ENCODE measurements at regions not wholly inside any gene's neighbourhood (a gene's known extent, or its start where the extent isn't known, plus 50 kb on each side); places are given as distances from the start of the nearest gene placed in this dataset.

- TF ChIP-seq SKIL (IDR thresholded peaks at IDR 0.05; ENCODE audit: low read depth, poor library complexity, severe bottlenecking) (no peak), STAT1 (conservative IDR thresholded peaks at IDR 0.05) (no peak), ATF7 (IDR thresholded peaks at IDR 0.05; ENCODE audit: low read depth) (no peak), RAD21 (IDR thresholded peaks at IDR 0.05; ENCODE audit: insufficient read depth, low read depth, low read length) (no peak)
- TF ChIP-seq, protein P1, sequence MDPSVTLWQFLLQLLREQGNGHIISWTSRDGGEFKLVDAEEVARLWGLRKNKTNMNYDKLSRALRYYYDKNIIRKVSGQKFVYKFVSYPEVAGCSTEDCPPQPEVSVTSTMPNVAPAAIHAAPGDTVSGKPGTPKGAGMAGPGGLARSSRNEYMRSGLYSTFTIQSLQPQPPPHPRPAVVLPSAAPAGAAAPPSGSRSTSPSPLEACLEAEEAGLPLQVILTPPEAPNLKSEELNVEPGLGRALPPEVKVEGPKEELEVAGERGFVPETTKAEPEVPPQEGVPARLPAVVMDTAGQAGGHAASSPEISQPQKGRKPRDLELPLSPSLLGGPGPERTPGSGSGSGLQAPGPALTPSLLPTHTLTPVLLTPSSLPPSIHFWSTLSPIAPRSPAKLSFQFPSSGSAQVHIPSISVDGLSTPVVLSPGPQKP (IDR thresholded peaks at IDR 0.05; ENCODE audit: low read depth, low read length): no peak
These were observed 213.3 kb upstream of the ZNF536 start (continued) for GRCh38 chr19:30158893-30159245.

DNA sequence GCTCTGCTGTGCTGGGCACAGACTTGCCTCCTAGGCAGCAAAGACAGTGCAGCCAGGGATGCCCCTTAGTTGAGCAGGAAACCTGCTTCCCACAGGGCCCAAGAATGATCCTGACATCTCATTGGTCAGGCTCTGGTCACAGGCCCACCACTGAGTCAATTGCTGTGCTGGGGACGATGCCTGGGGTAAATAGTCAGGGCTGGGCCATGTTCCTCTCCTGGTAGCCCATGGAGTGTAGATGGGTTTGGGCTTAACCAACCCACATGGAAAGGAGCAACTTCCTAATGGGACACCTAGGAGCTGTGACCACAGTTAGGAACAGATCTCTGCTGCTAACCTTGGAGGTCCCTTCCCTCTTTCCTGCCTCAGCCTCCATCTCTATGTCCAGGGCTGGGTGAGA lies 212.5 kb upstream of the ZNF536 start:
- in situ Hi-C loops (cut with MboI): no loop called here
- no peak overlapping the region for H3K27ac ChIP-seq (ENCODE audit: control insufficient read depth, insufficient read depth)
- no peak for FAIRE-seq
- no peaks in the 10 kb centered on the region for H4K20me1 ChIP-seq (ENCODE audit: control insufficient read depth, insufficient read depth)
- no peak overlapping the region for H3K4me3 ChIP-seq
- no peak overlapping the region for H3K9ac ChIP-seq (ENCODE audit: control insufficient read depth, insufficient read depth, low read length)
- no peak overlapping the region for H2AFZ ChIP-seq (ENCODE audit: control insufficient read depth, low read depth, low read length)
- no peaks in the 10 kb centered on the region for H3K36me3 ChIP-seq (ENCODE audit: control insufficient read depth in 2 of 2, insufficient read depth in 2 of 2, low read length in 1 of 2)
- RAD21 ChIA-PET (ENCODE audit: unreplicated experiment): no interaction called here
- BruUV-seq (replicated peaks): no TSS peak
- no peaks in the 10 kb centered on the region for H3K4me1 ChIP-seq (ENCODE audit: control insufficient read depth, insufficient read depth, low read length)
- POLR2A ChIA-PET: no interaction called here
- H3K9me3 ChIP-seq (replicated peaks; ENCODE audit: control insufficient read depth, insufficient read depth, low read length): no peaks in the 10 kb centered on the region
- no peaks in the 10 kb centered on the region for H3K79me2 ChIP-seq (ENCODE audit: control insufficient read depth, insufficient read depth, low read length)
- no peak for ATAC-seq
- no peak overlapping the region for H3K4me2 ChIP-seq (ENCODE audit: control insufficient read depth, insufficient read depth)
- no peaks in the 10 kb centered on the region; a peak in 1 of 4 replicates for H3K27me3 ChIP-seq (replicated peaks in 1 of 2; ENCODE audit: control insufficient read depth in 2 of 2, insufficient read depth in 2 of 2, low read length in 1 of 2)
- DNase-seq (ENCODE audit: low read depth, low spot score): no peak
- 21% methylated on average over 1 of the region's 1 CpG for WGBS (ENCODE audit: insufficient coverage, insufficient replicate concordance, low lambda C conversion rate, missing lambda C conversion rate)
- intact Hi-C loops (cut with micrococcal nuclease; ENCODE audit: unreplicated experiment): no loop called here
- CTCF ChIA-PET: no interaction called here
- SMC1A ChIA-PET (ENCODE audit: uncharacterized antibody, unreplicated experiment): no interaction called here
- TF ChIP-seq ZBED1 (IDR thresholded peaks at IDR 0.05; ENCODE audit: borderline replicate concordance) (no peak), MAX (IDR thresholded peaks at IDR 0.05; ENCODE audit: low read depth, low read length) (no peak), TCF7 (IDR thresholded peaks at IDR 0.05; ENCODE audit: borderline replicate concordance) (no peak), ZNF274 (IDR thresholded peaks at IDR 0.05; ENCODE audit: insufficient read depth, insufficient read length) (no peak), ATF3 (IDR thresholded peaks at IDR 0.05; ENCODE audit: borderline replicate concordance, extremely low read depth, low read depth, low read length) (no peak), EED (IDR thresholded peaks at IDR 0.05; ENCODE audit: low read depth) (no peak), MEF2B (IDR thresholded peaks at IDR 0.05; ENCODE audit: partially characterized antibody, poor library complexity, severe bottlenecking) (no peak), BMI1 (IDR thresholded peaks at IDR 0.05; ENCODE audit: borderline replicate concordance) (no peak)
- TF ChIP-seq, protein P2, sequence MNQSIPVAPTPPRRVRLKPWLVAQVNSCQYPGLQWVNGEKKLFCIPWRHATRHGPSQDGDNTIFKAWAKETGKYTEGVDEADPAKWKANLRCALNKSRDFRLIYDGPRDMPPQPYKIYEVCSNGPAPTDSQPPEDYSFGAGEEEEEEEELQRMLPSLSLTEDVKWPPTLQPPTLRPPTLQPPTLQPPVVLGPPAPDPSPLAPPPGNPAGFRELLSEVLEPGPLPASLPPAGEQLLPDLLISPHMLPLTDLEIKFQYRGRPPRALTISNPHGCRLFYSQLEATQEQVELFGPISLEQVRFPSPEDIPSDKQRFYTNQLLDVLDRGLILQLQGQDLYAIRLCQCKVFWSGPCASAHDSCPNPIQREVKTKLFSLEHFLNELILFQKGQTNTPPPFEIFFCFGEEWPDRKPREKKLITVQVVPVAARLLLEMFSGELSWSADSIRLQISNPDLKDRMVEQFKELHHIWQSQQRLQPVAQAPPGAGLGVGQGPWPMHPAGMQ (IDR thresholded peaks at IDR 0.05; ENCODE audit: borderline replicate concordance): no peak
- TF ChIP-seq, protein P3, sequence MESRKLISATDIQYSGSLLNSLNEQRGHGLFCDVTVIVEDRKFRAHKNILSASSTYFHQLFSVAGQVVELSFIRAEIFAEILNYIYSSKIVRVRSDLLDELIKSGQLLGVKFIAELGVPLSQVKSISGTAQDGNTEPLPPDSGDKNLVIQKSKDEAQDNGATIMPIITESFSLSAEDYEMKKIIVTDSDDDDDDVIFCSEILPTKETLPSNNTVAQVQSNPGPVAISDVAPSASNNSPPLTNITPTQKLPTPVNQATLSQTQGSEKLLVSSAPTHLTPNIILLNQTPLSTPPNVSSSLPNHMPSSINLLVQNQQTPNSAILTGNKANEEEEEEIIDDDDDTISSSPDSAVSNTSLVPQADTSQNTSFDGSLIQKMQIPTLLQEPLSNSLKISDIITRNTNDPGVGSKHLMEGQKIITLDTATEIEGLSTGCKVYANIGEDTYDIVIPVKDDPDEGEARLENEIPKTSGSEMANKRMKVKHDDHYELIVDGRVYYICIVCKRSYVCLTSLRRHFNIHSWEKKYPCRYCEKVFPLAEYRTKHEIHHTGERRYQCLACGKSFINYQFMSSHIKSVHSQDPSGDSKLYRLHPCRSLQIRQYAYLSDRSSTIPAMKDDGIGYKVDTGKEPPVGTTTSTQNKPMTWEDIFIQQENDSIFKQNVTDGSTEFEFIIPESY (IDR thresholded peaks at IDR 0.05): no peak
